Stomach (tissue), 4 donors: ENCODE measurements at regions not wholly inside any gene's neighbourhood (a gene's known extent, or its start where the extent isn't known, plus 50 kb on each side); places are given as distances from the start of the nearest gene placed in this dataset.

ENCODE experiments used
- POLR2AphosphoS5 ChIP-seq, 3 donors: sonication (generic); formaldehyde crosslinking; IDR thresholded peaks; one replicate each; pipeline ENCODE4 v1.6.1; 2016; ENCODE audit warnings: antibody characterized with exemption in 3 of 3
- TF ChIP-seq, protein P1 (sequence below), 7 experiments: fragments of 450-650 bp in 4 of 7; fragments of 200-600 bp in 3 of 7; sonication (generic) in 3 of 7; IDR thresholded peaks; one replicate each; pipeline ENCODE4 v1.5.1; 2016 to 2019; ENCODE audit warnings: antibody characterized with exemption in 7 of 7, control low read depth in 2 of 7, mild to moderate bottlenecking in 1 of 7

- no peak for TF ChIP-seq POLR2AphosphoS5 (IDR thresholded peaks at IDR 0.05)
- TF ChIP-seq, protein P1, sequence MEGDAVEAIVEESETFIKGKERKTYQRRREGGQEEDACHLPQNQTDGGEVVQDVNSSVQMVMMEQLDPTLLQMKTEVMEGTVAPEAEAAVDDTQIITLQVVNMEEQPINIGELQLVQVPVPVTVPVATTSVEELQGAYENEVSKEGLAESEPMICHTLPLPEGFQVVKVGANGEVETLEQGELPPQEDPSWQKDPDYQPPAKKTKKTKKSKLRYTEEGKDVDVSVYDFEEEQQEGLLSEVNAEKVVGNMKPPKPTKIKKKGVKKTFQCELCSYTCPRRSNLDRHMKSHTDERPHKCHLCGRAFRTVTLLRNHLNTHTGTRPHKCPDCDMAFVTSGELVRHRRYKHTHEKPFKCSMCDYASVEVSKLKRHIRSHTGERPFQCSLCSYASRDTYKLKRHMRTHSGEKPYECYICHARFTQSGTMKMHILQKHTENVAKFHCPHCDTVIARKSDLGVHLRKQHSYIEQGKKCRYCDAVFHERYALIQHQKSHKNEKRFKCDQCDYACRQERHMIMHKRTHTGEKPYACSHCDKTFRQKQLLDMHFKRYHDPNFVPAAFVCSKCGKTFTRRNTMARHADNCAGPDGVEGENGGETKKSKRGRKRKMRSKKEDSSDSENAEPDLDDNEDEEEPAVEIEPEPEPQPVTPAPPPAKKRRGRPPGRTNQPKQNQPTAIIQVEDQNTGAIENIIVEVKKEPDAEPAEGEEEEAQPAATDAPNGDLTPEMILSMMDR (IDR thresholded peaks at IDR 0.05): no peak
Observed at GRCh38 chr2:53173698-53174455, 593.7 kb upstream of the CHAC2 start.
